ENCODE measurements at regions not wholly inside any gene's neighbourhood (a gene's known extent, or its start where the extent isn't known, plus 50 kb on each side); places are given as distances from the start of the nearest gene placed in this dataset.

- H3K27me3 ChIP-seq (ENCODE audit: insufficient read depth) = no peaks in the 10 kb centered on the region
- CTCF ChIA-PET = no interaction called here
- no peaks in the 10 kb centered on the region for H3K79me2 ChIP-seq (ENCODE audit: insufficient read depth)
- no peaks in the 10 kb centered on the region for H3K9me2 ChIP-seq
- DNase-seq = no peak
- no peak overlapping the region for H3K4me3 ChIP-seq (ENCODE audit: low read depth in 2 of 2, low read length in 1 of 2)
- H3K27ac ChIP-seq (ENCODE audit: low read depth in 2 of 2, low read length in 1 of 2) = no peak overlapping the region
- no peaks in the 10 kb centered on the region for H3K9me3 ChIP-seq
- no peak overlapping the region for H3K4me2 ChIP-seq
- H3F3A ChIP-seq (replicated peaks; ENCODE audit: insufficient read depth) = no peaks in the 10 kb centered on the region
- no peaks in the 10 kb centered on the region for H4K20me1 ChIP-seq (ENCODE audit: insufficient read depth)
- WGBS (ENCODE audit: low lambda C conversion rate) = 43% methylated on average over 13 of the region's 13 CpGs
- TF ChIP-seq POLR2AphosphoS5 (IDR thresholded peaks at IDR 0.05; ENCODE audit: low read depth, low read length) (no peak), FOXM1 (IDR thresholded peaks at IDR 0.05; ENCODE audit: low read depth) (no peak), RXRA (IDR thresholded peaks at IDR 0.05; ENCODE audit: borderline replicate concordance, low read depth) (no peak), MXI1 (IDR thresholded peaks at IDR 0.05; ENCODE audit: low read depth, low read length) (no peak), RFX5 (IDR thresholded peaks at IDR 0.05; ENCODE audit: low read length) (no peak), CHD2 (IDR thresholded peaks at IDR 0.05; ENCODE audit: low read length, partially characterized antibody) (no peak), GABPA (IDR thresholded peaks at IDR 0.05; ENCODE audit: low read depth) (no peak), FOSL2 (IDR thresholded peaks at IDR 0.05; ENCODE audit: borderline replicate concordance, low read depth) (no peak), MEF2A (IDR thresholded peaks at IDR 0.05; ENCODE audit: borderline replicate concordance, low read depth) (no peak), NRF1 (IDR thresholded peaks at IDR 0.05; ENCODE audit: low read depth, low read length) (no peak), ZBTB33 (IDR thresholded peaks at IDR 0.05; ENCODE audit: borderline replicate concordance, low read depth) (no peak), SIN3A (IDR thresholded peaks at IDR 0.05; ENCODE audit: borderline replicate concordance, low read depth, low read length) (no peak)
- TF ChIP-seq, protein P1, sequence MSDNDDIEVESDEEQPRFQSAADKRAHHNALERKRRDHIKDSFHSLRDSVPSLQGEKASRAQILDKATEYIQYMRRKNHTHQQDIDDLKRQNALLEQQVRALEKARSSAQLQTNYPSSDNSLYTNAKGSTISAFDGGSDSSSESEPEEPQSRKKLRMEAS (IDR thresholded peaks at IDR 0.05; ENCODE audit: low read depth) = no peak
- TF ChIP-seq, protein P2, sequence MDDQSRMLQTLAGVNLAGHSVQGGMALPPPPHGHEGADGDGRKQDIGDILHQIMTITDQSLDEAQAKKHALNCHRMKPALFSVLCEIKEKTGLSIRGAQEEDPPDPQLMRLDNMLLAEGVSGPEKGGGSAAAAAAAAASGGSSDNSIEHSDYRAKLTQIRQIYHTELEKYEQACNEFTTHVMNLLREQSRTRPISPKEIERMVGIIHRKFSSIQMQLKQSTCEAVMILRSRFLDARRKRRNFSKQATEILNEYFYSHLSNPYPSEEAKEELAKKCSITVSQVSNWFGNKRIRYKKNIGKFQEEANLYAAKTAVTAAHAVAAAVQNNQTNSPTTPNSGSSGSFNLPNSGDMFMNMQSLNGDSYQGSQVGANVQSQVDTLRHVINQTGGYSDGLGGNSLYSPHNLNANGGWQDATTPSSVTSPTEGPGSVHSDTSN (IDR thresholded peaks at IDR 0.05) = no peak
- no peaks in the 10 kb centered on the region for H3K4me1 ChIP-seq (ENCODE audit: control insufficient read depth in 1 of 2, insufficient read depth in 2 of 2, low read depth in 1 of 2, low read length in 1 of 2)
- no peak overlapping the region for H2AFZ ChIP-seq (ENCODE audit: low read depth)
- no peak overlapping the region for H3K9ac ChIP-seq
- no peaks in the 10 kb centered on the region for H3K36me3 ChIP-seq (replicated peaks in 1 of 2; ENCODE audit: control insufficient read depth in 1 of 2, insufficient read depth in 2 of 2, low read length in 1 of 2)
- POLR2A ChIA-PET = no interaction called here
Measured at GRCh38 chr11:40029391-40029790, 1430.1 kb downstream of the LRRC4C start.

- Histone ChIP-seq H3K36me3 (replicated peaks in 1 of 2; ENCODE audit: control insufficient read depth in 1 of 2, insufficient read depth in 2 of 2, low read length in 1 of 2) (no peaks in the 10 kb centered on the region), H3K4me2 (no peak overlapping the region), H2AFZ (ENCODE audit: low read depth) (no peak overlapping the region), H3K4me3 (ENCODE audit: low read depth in 2 of 2, low read length in 1 of 2) (no peak overlapping the region), H3K9me2 (0 out of 2 replicates have a peak, but pooled peaks cover 3% of the 10 kb centered on the region), H3K9me3 (no peaks in the 10 kb centered on the region), H3K27ac (ENCODE audit: low read depth in 2 of 2, low read length in 1 of 2) (no peak overlapping the region), H3K79me2 (ENCODE audit: insufficient read depth) (no peaks in the 10 kb centered on the region), H3K9ac (no peak overlapping the region), H4K20me1 (ENCODE audit: insufficient read depth) (no peaks in the 10 kb centered on the region), H3F3A (replicated peaks; ENCODE audit: insufficient read depth) (no peaks in the 10 kb centered on the region), H3K27me3 (ENCODE audit: insufficient read depth) (no peaks in the 10 kb centered on the region), H3K4me1 (ENCODE audit: control insufficient read depth in 1 of 2, insufficient read depth in 2 of 2, low read depth in 1 of 2, low read length in 1 of 2) (no peaks in the 10 kb centered on the region)
- 46% methylated on average over 5 of the region's 5 CpGs for WGBS (ENCODE audit: low lambda C conversion rate)
- ChIA-PET POLR2A (no interaction called here), CTCF (no interaction called here)
- TF ChIP-seq RXRA (IDR thresholded peaks at IDR 0.05; ENCODE audit: borderline replicate concordance, low read depth) (no peak), GABPA (IDR thresholded peaks at IDR 0.05; ENCODE audit: low read depth) (no peak), EP300 (IDR thresholded peaks at IDR 0.05; ENCODE audit: borderline replicate concordance in 1 of 2, low read depth in 1 of 2, low read length in 1 of 2) (no peak), NFIC (IDR thresholded peaks at IDR 0.05; ENCODE audit: borderline replicate concordance) (no peak), RAD21 (IDR thresholded peaks at IDR 0.05; ENCODE audit: low read length) (no peak), YY1 (IDR thresholded peaks at IDR 0.05; ENCODE audit: low read depth) (no peak), POLR2AphosphoS5 (IDR thresholded peaks at IDR 0.05; ENCODE audit: low read depth, low read length) (no peak), FOXJ3 (CRISPR knock-in tag; IDR thresholded peaks at IDR 0.05) (no peak), NRF1 (IDR thresholded peaks at IDR 0.05; ENCODE audit: low read depth, low read length) (no peak), FOXM1 (IDR thresholded peaks at IDR 0.05; ENCODE audit: low read depth) (no peak), CTCF (IDR thresholded peaks at IDR 0.05) (no peak)
- TF ChIP-seq, protein P2 (IDR thresholded peaks at IDR 0.05) = no peak
- no peak for DNase-seq
Measured at GRCh38 chr11:40027720-40028119, 1431.7 kb downstream of the LRRC4C start.

Measured in SK-N-SH (cell line).